HUES64 (cell line): ENCODE measurements at regions not wholly inside any gene's neighbourhood (a gene's known extent, or its start where the extent isn't known, plus 50 kb on each side); places are given as distances from the start of the nearest gene placed in this dataset.

ENCODE experiments used
- H3K27ac ChIP-seq: 2 replicates; pipeline ENCODE4 v1.7.0; 2013; ENCODE audit warnings: low read depth, low read length, inconsistent platforms
- H3K27me3 ChIP-seq: 2 replicates; pipeline ENCODE4 v1.6.1; 2013; ENCODE audit warnings: mild to moderate bottlenecking, low read length; ENCODE audit not compliant: insufficient read depth
- H3K36me3 ChIP-seq: 2 replicates; pipeline ENCODE4 v1.6.1; 2013; ENCODE audit warnings: mild to moderate bottlenecking, low read length; ENCODE audit not compliant: insufficient read depth
- H3K4me1 ChIP-seq: 2 replicates; pipeline ENCODE4 v1.6.1; 2013; ENCODE audit warnings: mild to moderate bottlenecking, low read length, moderate library complexity; ENCODE audit not compliant: insufficient read depth
- H3K4me3 ChIP-seq: 2 replicates; pipeline ENCODE4 v1.5.1; 2013; ENCODE audit warnings: mild to moderate bottlenecking, low read length, moderate library complexity
- H3K9ac ChIP-seq: 2 replicates; pipeline ENCODE4 v1.6.1; 2013; ENCODE audit warnings: mild to moderate bottlenecking, low read depth, low read length
- H3K9me3 ChIP-seq: 2 replicates; pipeline ENCODE4 v1.6.1; 2013; ENCODE audit warnings: low read depth, low read length; ENCODE audit not compliant: insufficient read depth
- WGBS: fragments of 150-250, 120-280 bp; methylation state at CpG from one replicate; pipeline ENCODE4 v1.1.7; 2013; ENCODE audit warnings: missing lambda C conversion rate; 5-methylcytosine and 5-hydroxymethylcytosine counted together

- Histone ChIP-seq H3K27me3 (no peaks in the 10 kb centered on the region), H3K4me3 (no peak overlapping the region), H3K9me3 (no peaks in the 10 kb centered on the region), H3K27ac (no peak overlapping the region), H3K36me3 (no peaks in the 10 kb centered on the region), H3K4me1 (peaks cover 21% of the 10 kb centered on the region), H3K9ac (no peak overlapping the region)
- WGBS: 76% methylated on average over 2 of the region's 3 CpGs
Observed at GRCh38 chr5:125576822-125577221, 830.4 kb upstream of the ZNF608 start.

DNA sequence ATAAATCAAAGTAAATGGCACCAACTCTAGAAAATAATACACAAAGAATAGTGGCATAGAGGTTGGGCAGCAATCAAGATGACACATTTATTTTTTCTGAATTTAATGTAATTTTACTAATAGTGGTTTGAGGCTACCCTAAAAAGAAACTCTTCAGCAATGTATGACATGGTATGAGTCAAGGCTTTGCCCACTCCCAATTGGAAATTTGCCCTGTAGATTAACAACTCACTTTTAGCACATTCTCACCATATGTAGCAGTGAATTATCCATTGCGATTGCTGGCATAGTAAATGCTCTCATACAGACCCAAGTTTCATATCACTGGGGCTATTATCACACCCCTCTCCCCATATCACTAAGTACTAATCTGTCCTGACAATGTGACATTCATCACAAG is 832.1 kb upstream of the ZNF608 start:
- WGBS: 96% methylated on average over 1 of the region's 1 CpG
- Histone ChIP-seq H3K4me1 (peaks cover 22% of the 10 kb centered on the region), H3K36me3 (no peaks in the 10 kb centered on the region), H3K9me3 (no peaks in the 10 kb centered on the region), H3K27me3 (no peaks in the 10 kb centered on the region), H3K9ac (no peak overlapping the region), H3K4me3 (no peak overlapping the region), H3K27ac (no peak overlapping the region)

- H3K9me3 ChIP-seq: no peaks in the 10 kb centered on the region
- H3K4me3 ChIP-seq: no peak overlapping the region
- H3K27ac ChIP-seq: no peak overlapping the region
- no peak overlapping the region for H3K9ac ChIP-seq
- H3K36me3 ChIP-seq: no peaks in the 10 kb centered on the region
- H3K27me3 ChIP-seq: no peaks in the 10 kb centered on the region
- H3K4me1 ChIP-seq: peaks cover 28% of the 10 kb centered on the region
- WGBS: 92% methylated on average over 5 of the region's 5 CpGs
Observed at GRCh38 chr5:125579182-125579581, 832.7 kb upstream of the ZNF608 start.

DNA sequence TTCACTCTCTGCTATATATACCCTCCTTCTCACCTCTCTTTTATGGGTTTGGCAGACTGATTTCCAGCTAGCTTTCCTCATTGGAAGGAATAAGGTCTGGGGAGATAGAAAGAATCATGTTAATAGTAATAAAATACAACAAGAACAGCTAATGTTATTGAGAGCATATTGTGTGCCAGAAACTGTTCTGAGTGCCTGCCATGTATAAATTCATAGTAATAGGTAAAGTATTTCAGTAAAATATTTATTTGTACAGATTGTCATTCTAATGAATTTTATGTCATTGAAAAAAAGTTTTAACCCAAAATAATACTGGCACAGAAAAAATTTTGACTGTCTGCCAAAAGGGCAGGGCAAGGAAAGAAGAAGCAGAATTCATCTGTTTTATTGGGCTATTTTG is 834.9 kb upstream of the ZNF608 start:
- H3K4me3 ChIP-seq: no peak overlapping the region
- H3K9me3 ChIP-seq: no peaks in the 10 kb centered on the region
- H3K4me1 ChIP-seq: peaks cover 10% of the 10 kb centered on the region
- H3K27ac ChIP-seq: no peak overlapping the region
- no peaks in the 10 kb centered on the region for H3K36me3 ChIP-seq
- H3K27me3 ChIP-seq: no peaks in the 10 kb centered on the region
- no peak overlapping the region for H3K9ac ChIP-seq

- Histone ChIP-seq H3K9ac (no peak overlapping the region), H3K9me3 (no peaks in the 10 kb centered on the region), H3K4me1 (peaks cover 10% of the 10 kb centered on the region), H3K27me3 (no peaks in the 10 kb centered on the region), H3K36me3 (no peaks in the 10 kb centered on the region), H3K4me3 (no peak overlapping the region), H3K27ac (no peak overlapping the region)
- WGBS: no CpG with 5 or more reads among the region's 1 CpG
Observed at GRCh38 chr5:125582352-125582751, 835.9 kb upstream of the ZNF608 start.

GRCh38 chr5:125583321-125584139 is 837.1 kb upstream of the ZNF608 start:
- Histone ChIP-seq H3K27me3 (no peaks in the 10 kb centered on the region), H3K4me3 (no peak overlapping the region), H3K9me3 (no peaks in the 10 kb centered on the region), H3K36me3 (no peaks in the 10 kb centered on the region), H3K4me1 (peaks cover 10% of the 10 kb centered on the region), H3K9ac (no peak overlapping the region), H3K27ac (no peak overlapping the region)
- WGBS: 91% methylated on average over 10 of the region's 11 CpGs

- Histone ChIP-seq H3K36me3 (no peaks in the 10 kb centered on the region), H3K27ac (no peak overlapping the region), H3K9me3 (no peaks in the 10 kb centered on the region), H3K4me3 (no peak overlapping the region), H3K9ac (no peak overlapping the region), H3K27me3 (no peaks in the 10 kb centered on the region), H3K4me1 (peaks cover 10% of the 10 kb centered on the region)
- 88% methylated on average over 3 of the region's 3 CpGs for WGBS
Observed at GRCh38 chr5:125584140-125584520, 837.7 kb upstream of the ZNF608 start.

GRCh38 chr5:125587631-125588030 is 835.6 kb upstream of the GRAMD2B start:
- 80% methylated on average over 1 of the region's 1 CpG for WGBS

GRCh38 chr5:125592856-125593255 is 830.4 kb upstream of the GRAMD2B start:
- 86% methylated on average over 2 of the region's 3 CpGs for WGBS
- Histone ChIP-seq H3K27me3 (no peaks in the 10 kb centered on the region), H3K27ac (no peak overlapping the region), H3K4me1 (peaks cover 7% of the 10 kb centered on the region; the same call in 1 of the 2 replicates), H3K36me3 (no peaks in the 10 kb centered on the region), H3K9me3 (no peaks in the 10 kb centered on the region), H3K9ac (no peak overlapping the region), H3K4me3 (no peak overlapping the region)

More at GRCh38 chr5:125587631-125588030, 835.6 kb upstream of the GRAMD2B start:
- Histone ChIP-seq H3K27ac (no peak overlapping the region), H3K36me3 (no peaks in the 10 kb centered on the region), H3K9me3 (no peaks in the 10 kb centered on the region), H3K4me3 (no peak overlapping the region), H3K9ac (no peak overlapping the region), H3K27me3 (no peaks in the 10 kb centered on the region), H3K4me1 (peaks cover 17% of the 10 kb centered on the region)

DNA sequence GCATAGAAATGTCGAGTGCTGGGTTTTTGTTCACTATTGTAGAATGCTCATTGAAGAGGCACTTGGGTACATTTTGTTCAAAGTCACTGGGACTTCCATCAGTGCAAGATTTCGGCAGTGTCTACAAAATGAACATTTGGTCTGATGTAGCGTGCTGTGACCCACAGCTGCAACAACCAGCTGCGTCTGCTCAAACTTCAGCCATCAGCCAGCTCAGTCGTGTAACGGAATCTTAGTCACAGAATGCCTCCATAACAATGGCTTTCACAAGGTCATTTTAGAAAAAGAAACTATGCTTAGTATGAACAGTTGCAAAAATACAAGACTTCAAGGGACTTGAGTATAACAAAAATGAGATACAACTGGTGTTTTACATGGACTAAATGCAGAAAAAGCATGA is 828.1 kb upstream of the GRAMD2B start:
- H3K27me3 ChIP-seq: no peaks in the 10 kb centered on the region
- H3K4me1 ChIP-seq: peaks cover 3% of the 10 kb centered on the region; the same call in 1 of the 2 replicates
- H3K9ac ChIP-seq: no peak overlapping the region
- no peaks in the 10 kb centered on the region for H3K9me3 ChIP-seq
- H3K4me3 ChIP-seq: no peak overlapping the region
- no peaks in the 10 kb centered on the region for H3K36me3 ChIP-seq
- 88% methylated on average over 6 of the region's 6 CpGs for WGBS
- no peak overlapping the region for H3K27ac ChIP-seq

- Histone ChIP-seq H3K9ac (no peak overlapping the region), H3K4me3 (no peak overlapping the region), H3K36me3 (no peaks in the 10 kb centered on the region), H3K27me3 (no peaks in the 10 kb centered on the region), H3K4me1 (no peaks in the 10 kb centered on the region), H3K9me3 (no peaks in the 10 kb centered on the region), H3K27ac (no peak overlapping the region)
- whole genome bisulfite sequencing: 92% methylated on average over 3 of the region's 3 CpGs
Observed at GRCh38 chr5:125595845-125596244, 827.4 kb upstream of the GRAMD2B start.

DNA sequence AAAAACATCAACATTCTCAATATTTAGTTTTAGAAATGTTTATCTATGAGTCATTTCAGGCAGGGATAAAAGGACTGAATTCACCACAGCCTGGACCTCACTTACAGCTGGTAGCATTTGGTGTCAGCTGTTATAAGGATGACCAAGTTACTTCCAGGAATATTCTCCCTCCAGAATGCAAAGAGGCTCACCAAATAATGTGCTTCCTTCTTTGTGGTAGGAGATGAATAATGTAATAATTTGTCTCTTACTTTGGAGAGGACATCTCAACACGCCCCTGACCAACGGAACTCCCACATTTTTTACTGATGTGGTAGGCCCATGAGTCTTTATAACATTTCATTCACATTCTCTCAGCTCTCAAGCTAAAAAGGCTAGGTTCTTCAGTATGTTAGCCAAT is 825.9 kb upstream of the GRAMD2B start:
- no peak overlapping the region for H3K9ac ChIP-seq
- H3K9me3 ChIP-seq: no peaks in the 10 kb centered on the region
- H3K27ac ChIP-seq: no peak overlapping the region
- H3K36me3 ChIP-seq: no peaks in the 10 kb centered on the region
- H3K4me3 ChIP-seq: no peak overlapping the region
- no peaks in the 10 kb centered on the region for H3K27me3 ChIP-seq
- 93% methylated on average over 2 of the region's 2 CpGs for WGBS
- no peaks in the 10 kb centered on the region for H3K4me1 ChIP-seq
